H9 (cell line): ENCODE measurements at regions not wholly inside any gene's neighbourhood (a gene's known extent, or its start where the extent isn't known, plus 50 kb on each side); places are given as distances from the start of the nearest gene placed in this dataset.

Source experiments
- DNase-seq: peaks from one replicate; pipeline ENCODE4 v3.0.0-alpha.2; 2017
- H2AFZ ChIP-seq: one replicate; pipeline ENCODE4 v1.6.1; 2013; ENCODE audit warnings: mild to moderate bottlenecking, low read length, control low read depth, moderate library complexity
- H2AK5ac ChIP-seq: 2 replicates; pipeline ENCODE4 v1.6.1; 2013; ENCODE audit warnings: low read length, control low read depth, mixed read lengths; ENCODE audit not compliant: insufficient read length
- H2BK120ac ChIP-seq: one replicate; pipeline ENCODE4 v1.6.1; 2013; ENCODE audit warnings: low read depth, mild to moderate bottlenecking, low read length, control low read depth, inconsistent platforms; ENCODE audit not compliant: poor library complexity, severe bottlenecking
- H2BK12ac ChIP-seq: 2 replicates; pipeline ENCODE4 v1.6.1; 2013; ENCODE audit warnings: low read length, control low read depth, mixed read lengths, low read depth; ENCODE audit not compliant: insufficient read length
- H2BK15ac ChIP-seq: 2 replicates; pipeline ENCODE4 v1.6.1; 2013; ENCODE audit warnings: low read depth, low read length, control low read depth
- H2BK20ac ChIP-seq: one replicate; pipeline ENCODE4 v1.6.1; 2013; ENCODE audit warnings: low read depth, mild to moderate bottlenecking, low read length, control low read depth, inconsistent platforms; ENCODE audit not compliant: poor library complexity, severe bottlenecking
- H2BK5ac ChIP-seq: 2 replicates; pipeline ENCODE4 v1.6.1; 2013; ENCODE audit warnings: low read length, control low read depth, mixed read lengths; ENCODE audit not compliant: insufficient read length
- H3K14ac ChIP-seq: 2 replicates; pipeline ENCODE4 v1.6.1; 2013; ENCODE audit warnings: low read length, control low read depth; ENCODE audit not compliant: insufficient read depth
- H3K18ac ChIP-seq: 2 replicates; pipeline ENCODE4 v1.6.1; 2013; ENCODE audit warnings: low read depth, mild to moderate bottlenecking, mixed read lengths, low read length, control low read depth; ENCODE audit not compliant: insufficient read length
- H3K23ac ChIP-seq: 2 replicates; pipeline ENCODE4 v1.6.1; 2013; ENCODE audit warnings: low read length, control low read depth, mixed read lengths, low read depth; ENCODE audit not compliant: insufficient read length
- H3K23me2 ChIP-seq: 2 replicates; pipeline ENCODE4 v1.6.1; 2013; ENCODE audit warnings: low read depth, mild to moderate bottlenecking, mixed read lengths, low read length, control low read depth; ENCODE audit not compliant: insufficient read length, poor library complexity, severe bottlenecking
- H3K27ac ChIP-seq: 2 replicates; pipeline ENCODE4 v1.5.1; 2013; ENCODE audit warnings: low read length, control low read depth, mixed read lengths, low read depth; ENCODE audit not compliant: insufficient read length
- H3K27me3 ChIP-seq: 2 replicates; pipeline ENCODE4 v1.6.1; 2013; ENCODE audit warnings: low read length, control low read depth, inconsistent platforms; ENCODE audit not compliant: insufficient read depth
- H3K4ac ChIP-seq: 2 replicates; pipeline ENCODE4 v1.6.1; 2013; ENCODE audit warnings: low read depth, mild to moderate bottlenecking, control low read depth, inconsistent platforms, low read length, moderate library complexity
- H3K4me1 ChIP-seq: 2 replicates; pipeline ENCODE4 v1.6.1; 2013; ENCODE audit warnings: low read length, control low read depth, inconsistent platforms; ENCODE audit not compliant: insufficient read depth
- H3K4me2 ChIP-seq: 2 replicates; pipeline ENCODE4 v1.6.1; 2013; ENCODE audit warnings: low read length, control low read depth, mixed read lengths; ENCODE audit not compliant: insufficient read length, insufficient read depth
- H3K56ac ChIP-seq: 2 replicates; pipeline ENCODE4 v1.6.1; 2013; ENCODE audit warnings: low read depth, mild to moderate bottlenecking, mixed read lengths, low read length, control low read depth; ENCODE audit not compliant: insufficient read length
- H3K79me1 ChIP-seq: 2 replicates; pipeline ENCODE4 v1.6.1; 2013; ENCODE audit warnings: low read depth, mild to moderate bottlenecking, moderate library complexity, low read length, control low read depth, inconsistent platforms; ENCODE audit not compliant: insufficient read depth, poor library complexity, severe bottlenecking
- H3K79me2 ChIP-seq: 2 replicates; pipeline ENCODE4 v1.6.1; 2013; ENCODE audit warnings: low read length, control low read depth, inconsistent platforms; ENCODE audit not compliant: insufficient read depth
- H3K9ac ChIP-seq: 2 replicates; pipeline ENCODE4 v1.6.1; 2013; ENCODE audit warnings: low read length, control low read depth, mixed read lengths; ENCODE audit not compliant: insufficient read length; ENCODE audit errors: extremely low read depth
- H3K9me3 ChIP-seq: one replicate; pipeline ENCODE4 v1.6.1; 2013; ENCODE audit warnings: low read depth, low read length, inconsistent platforms; ENCODE audit not compliant: control insufficient read depth
- H3T11ph ChIP-seq: one replicate; pipeline ENCODE4 v1.6.1; 2013; ENCODE audit warnings: mild to moderate bottlenecking, low read length, control low read depth, inconsistent platforms
- H4K20me1 ChIP-seq: one replicate; pipeline ENCODE4 v1.6.1; 2013; ENCODE audit not compliant: control insufficient read depth, insufficient read length, insufficient read depth
- H4K5ac ChIP-seq: 2 replicates; pipeline ENCODE4 v1.6.1; 2013; ENCODE audit warnings: low read depth, mild to moderate bottlenecking, mixed read lengths, low read length, control low read depth; ENCODE audit not compliant: insufficient read length
- H4K8ac ChIP-seq: replicated peaks from 2 replicates; pipeline ENCODE4 v1.6.1; 2013; ENCODE audit warnings: low read length, control low read depth, mixed read lengths, low read depth; ENCODE audit not compliant: insufficient read length
- H4K91ac ChIP-seq: 2 replicates; pipeline ENCODE4 v1.6.1; 2013; ENCODE audit warnings: low read depth, mild to moderate bottlenecking, moderate library complexity, mixed read lengths, low read length, control low read depth; ENCODE audit not compliant: insufficient read length
- H3K27ac Mint-ChIP-seq, 3 experiments: 2 replicates in 2 of 3; 3 replicates in 1 of 3; pipeline ENCODE4 v1.8.0; 2020 to 2021; ENCODE audit warnings: mixed read lengths in 3 of 3, mild to moderate bottlenecking in 1 of 3, moderate library complexity in 1 of 3
- H3K27me3 Mint-ChIP-seq: 2 replicates; pipeline ENCODE4 v1.8.0; 2021; ENCODE audit warnings: low read depth, mild to moderate bottlenecking, moderate library complexity, mixed read lengths
- H3K36me3 Mint-ChIP-seq, 3 experiments: 2 replicates in 2 of 3; 3 replicates in 1 of 3; pipeline ENCODE4 v1.8.0; 2020 to 2021; ENCODE audit warnings: low read depth in 3 of 3, mixed read lengths in 3 of 3; ENCODE audit not compliant: insufficient read depth in 1 of 3
- H3K4me1 Mint-ChIP-seq, 2 experiments: 2 replicates each; pipeline ENCODE4 v1.8.0; 2020; ENCODE audit warnings: mixed read lengths in 2 of 2
- H3K4me3 Mint-ChIP-seq, 2 experiments: 2 replicates in 1 of 2; 3 replicates in 1 of 2; pipeline ENCODE4 v1.8.0; 2020 to 2021; ENCODE audit warnings: mild to moderate bottlenecking in 2 of 2, mixed read lengths in 2 of 2, moderate library complexity in 1 of 2
- H3K9me3 Mint-ChIP-seq, 2 experiments: 2 replicates in 1 of 2; 3 replicates in 1 of 2; pipeline ENCODE4 v1.8.0; 2020; ENCODE audit warnings: mild to moderate bottlenecking in 2 of 2, mixed read lengths in 2 of 2, moderate library complexity in 1 of 2
- TF ChIP-seq, protein P1 (sequence below): fragments of 200-600 bp; sonication (generic); conservative IDR thresholded peaks from 3 replicates; pipeline ENCODE4 v1.8.0; 2021; ENCODE audit warnings: antibody characterized with exemption, mild to moderate bottlenecking

DNA sequence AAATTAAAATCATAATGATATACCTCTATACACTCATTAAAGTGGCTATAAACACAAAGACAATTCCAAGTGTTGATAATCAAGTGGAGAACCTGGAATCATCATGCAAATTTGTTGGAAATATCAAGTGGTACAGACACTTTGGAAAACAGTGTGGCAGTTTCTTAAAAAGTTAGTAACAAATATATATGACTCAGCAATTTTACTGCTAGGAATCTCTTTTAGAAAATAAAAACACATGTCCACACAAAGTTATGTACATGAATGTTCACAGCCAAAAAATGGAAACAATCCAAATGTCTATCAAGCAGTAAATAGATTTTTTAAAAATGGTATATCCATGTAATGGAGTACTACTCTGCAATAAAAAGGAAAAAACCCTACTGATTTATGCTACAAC is 375.6 kb downstream of the HLX start:
- Histone ChIP-seq H3K14ac (no peak overlapping the region), H3K79me1 (no peaks in the 10 kb centered on the region), H3K79me2 (no peaks in the 10 kb centered on the region), H4K91ac (no peak overlapping the region), H3K4me1 (no peaks in the 10 kb centered on the region), H2BK15ac (no peak overlapping the region), H2BK20ac (no peak overlapping the region), H2BK12ac (no peak overlapping the region), H3K23ac (no peak overlapping the region), H4K8ac (no peak overlapping the region), H2AFZ (no peak overlapping the region), H4K5ac (no peak overlapping the region), H3K23me2 (no peaks in the 10 kb centered on the region), H2AK5ac (no peak overlapping the region), H4K20me1 (no peaks in the 10 kb centered on the region), H3K56ac (no peak overlapping the region), H3K4me2 (no peak overlapping the region), H3K27me3 (no peaks in the 10 kb centered on the region), H3T11ph (no peak overlapping the region), H2BK5ac (no peak overlapping the region), H3K27ac (no peak overlapping the region), H3K9me3 (no peaks in the 10 kb centered on the region), H2BK120ac (no peak overlapping the region), H3K9ac (no peak overlapping the region), H3K18ac (no peak overlapping the region), H3K4ac (no peak overlapping the region)
- Mint-ChIP-seq H3K27ac (no peak overlapping the region), H3K36me3 (peaks cover 0 to 8% (median 3%) of the 10 kb centered on the region in 3 experiments; a peak in 4 of 7 replicates), H3K9me3 (peaks cover 5 to 23% of the 10 kb centered on the region in 2 experiments; a peak in 3 of 5 replicates), H3K27me3 (no peaks in the 10 kb centered on the region; the same call in 1 of the 2 replicates), H3K4me1 (no peaks in the 10 kb centered on the region), H3K4me3 (no peak overlapping the region)
- DNase-seq: no peak
- TF ChIP-seq, protein P1, sequence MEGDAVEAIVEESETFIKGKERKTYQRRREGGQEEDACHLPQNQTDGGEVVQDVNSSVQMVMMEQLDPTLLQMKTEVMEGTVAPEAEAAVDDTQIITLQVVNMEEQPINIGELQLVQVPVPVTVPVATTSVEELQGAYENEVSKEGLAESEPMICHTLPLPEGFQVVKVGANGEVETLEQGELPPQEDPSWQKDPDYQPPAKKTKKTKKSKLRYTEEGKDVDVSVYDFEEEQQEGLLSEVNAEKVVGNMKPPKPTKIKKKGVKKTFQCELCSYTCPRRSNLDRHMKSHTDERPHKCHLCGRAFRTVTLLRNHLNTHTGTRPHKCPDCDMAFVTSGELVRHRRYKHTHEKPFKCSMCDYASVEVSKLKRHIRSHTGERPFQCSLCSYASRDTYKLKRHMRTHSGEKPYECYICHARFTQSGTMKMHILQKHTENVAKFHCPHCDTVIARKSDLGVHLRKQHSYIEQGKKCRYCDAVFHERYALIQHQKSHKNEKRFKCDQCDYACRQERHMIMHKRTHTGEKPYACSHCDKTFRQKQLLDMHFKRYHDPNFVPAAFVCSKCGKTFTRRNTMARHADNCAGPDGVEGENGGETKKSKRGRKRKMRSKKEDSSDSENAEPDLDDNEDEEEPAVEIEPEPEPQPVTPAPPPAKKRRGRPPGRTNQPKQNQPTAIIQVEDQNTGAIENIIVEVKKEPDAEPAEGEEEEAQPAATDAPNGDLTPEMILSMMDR: no peak
